ENCODE measurements at regions not wholly inside any gene's neighbourhood (a gene's known extent, or its start where the extent isn't known, plus 50 kb on each side); places are given as distances from the start of the nearest gene placed in this dataset.

GRCh38 chr12:24631676-24632426 lies 317.1 kb downstream of the BCAT1 start:
- Histone ChIP-seq H3K27ac (ENCODE audit: control insufficient read depth, insufficient read depth, low read length) (no peak overlapping the region), H3K4me1 (ENCODE audit: control insufficient read depth, extremely low read depth, insufficient read depth, low read length) (no peaks in the 10 kb centered on the region), H3K9ac (ENCODE audit: control insufficient read depth, extremely low read depth, insufficient read depth, low read length) (no peak overlapping the region), H2AFZ (ENCODE audit: control insufficient read depth, low read length) (no peak overlapping the region), H3K4me2 (ENCODE audit: control insufficient read depth, extremely low read depth, insufficient read depth, low read depth, low read length) (no peak overlapping the region), H3K79me2 (ENCODE audit: control insufficient read depth, insufficient read depth, low read length) (no peaks in the 10 kb centered on the region), H3K4me3 (ENCODE audit: control insufficient read depth in 2 of 3, extremely low read depth in 1 of 3, insufficient read depth in 2 of 3, low read depth in 1 of 3, low read length in 3 of 3) (no peak overlapping the region), H3K9me1 (ENCODE audit: control insufficient read depth, extremely low read depth, insufficient read depth, low read length) (no peaks in the 10 kb centered on the region), H4K20me1 (ENCODE audit: control insufficient read depth, extremely low read depth, insufficient read depth, low read length) (no peaks in the 10 kb centered on the region), H3K9me3 (ENCODE audit: control insufficient read depth, low read depth, low read length) (no peaks in the 10 kb centered on the region), H3K36me3 (ENCODE audit: control insufficient read depth in 2 of 2, extremely low read depth in 1 of 2, insufficient read depth in 2 of 2, low read length in 2 of 2) (no peaks in the 10 kb centered on the region), H3K27me3 (ENCODE audit: control insufficient read depth, extremely low read depth, insufficient read depth, low read length) (no peaks in the 10 kb centered on the region)
- no peak for DNase-seq (ENCODE audit: low read depth, low spot score)
- dilution Hi-C loops (cut with MboI; ENCODE audit: extremely low pct_ligation_motif_present, low sequenced_read_pairs) = no loop called here
- TF ChIP-seq EZH2 (IDR thresholded peaks at IDR 0.05; ENCODE audit: low read length) = no peak
- no peak for TF ChIP-seq CTCF (optimal IDR thresholded peaks at IDR 0.05 in 1 of 3, IDR thresholded peaks at IDR 0.05 in 1 of 3, conservative IDR thresholded peaks at IDR 0.05 in 1 of 3; ENCODE audit: extremely low read depth in 1 of 3, insufficient read depth in 2 of 3, low read length in 3 of 3)
- FAIRE-seq = no peak

- no peak for TF ChIP-seq CTCF (optimal IDR thresholded peaks at IDR 0.05 in 1 of 3, IDR thresholded peaks at IDR 0.05 in 1 of 3, conservative IDR thresholded peaks at IDR 0.05 in 1 of 3; ENCODE audit: extremely low read depth in 1 of 3, insufficient read depth in 2 of 3, low read length in 3 of 3)
- TF ChIP-seq EZH2 (IDR thresholded peaks at IDR 0.05; ENCODE audit: low read length) = no peak
- no peak overlapping the region for H3K27ac ChIP-seq (ENCODE audit: control insufficient read depth, insufficient read depth, low read length)
- no peaks in the 10 kb centered on the region for H3K27me3 ChIP-seq (ENCODE audit: control insufficient read depth, extremely low read depth, insufficient read depth, low read length)
- H4K20me1 ChIP-seq (ENCODE audit: control insufficient read depth, extremely low read depth, insufficient read depth, low read length) = no peaks in the 10 kb centered on the region
- no peaks in the 10 kb centered on the region for H3K9me3 ChIP-seq (ENCODE audit: control insufficient read depth, low read depth, low read length)
- no peaks in the 10 kb centered on the region for H3K4me1 ChIP-seq (ENCODE audit: control insufficient read depth, extremely low read depth, insufficient read depth, low read length)
- dilution Hi-C loops (cut with MboI; ENCODE audit: extremely low pct_ligation_motif_present, low sequenced_read_pairs) = no loop called here
- no peaks in the 10 kb centered on the region for H3K36me3 ChIP-seq (ENCODE audit: control insufficient read depth in 2 of 2, extremely low read depth in 1 of 2, insufficient read depth in 2 of 2, low read length in 2 of 2)
- no peak overlapping the region for H3K4me3 ChIP-seq (ENCODE audit: control insufficient read depth in 2 of 3, extremely low read depth in 1 of 3, insufficient read depth in 2 of 3, low read depth in 1 of 3, low read length in 3 of 3)
- H3K79me2 ChIP-seq (ENCODE audit: control insufficient read depth, insufficient read depth, low read length) = no peaks in the 10 kb centered on the region
- H2AFZ ChIP-seq (ENCODE audit: control insufficient read depth, low read length) = no peak overlapping the region
- no peaks in the 10 kb centered on the region for H3K9me1 ChIP-seq (ENCODE audit: control insufficient read depth, extremely low read depth, insufficient read depth, low read length)
- H3K9ac ChIP-seq (ENCODE audit: control insufficient read depth, extremely low read depth, insufficient read depth, low read length) = no peak overlapping the region
- no peak overlapping the region for H3K4me2 ChIP-seq (ENCODE audit: control insufficient read depth, extremely low read depth, insufficient read depth, low read depth, low read length)
- DNase-seq (ENCODE audit: low read depth, low spot score) (no peak), FAIRE-seq (no peak)
These were observed 318.0 kb downstream of the BCAT1 start for GRCh38 chr12:24630856-24631255.

Measured in keratinocyte (primary cell).